B cell (primary cell): ENCODE measurements at regions not wholly inside any gene's neighbourhood (a gene's known extent, or its start where the extent isn't known, plus 50 kb on each side); places are given as distances from the start of the nearest gene placed in this dataset.

Source experiments
- ATAC-seq: fragments of 200-7000 bp; cut with Tn5 transposase; one replicate; pipeline ENCODE4 v1.10.0; 2021; ENCODE audit warnings: low read depth, mild to moderate bottlenecking, moderate number of reproducible peaks, moderate library complexity
- CTCF ChIA-PET: fragments of 350-600 bp; sonication (Branson Sonifier 250); formaldehyde crosslinking; loops from one replicate; lab custom pipeline; 2021; ENCODE audit warnings: antibody characterized with exemption, inconsistent platforms; lab: Charles Lee
- POLR2A ChIA-PET: fragments of 350-600 bp; sonication (Branson Sonifier 250); formaldehyde crosslinking; loops from one replicate; lab custom pipeline; 2021; ENCODE audit warnings: antibody characterized with exemption; lab: Charles Lee
- DNase-seq: peaks from one replicate; pipeline ENCODE4 v3.0.0; 2013
- H2AFZ ChIP-seq: 2 replicates; pipeline ENCODE4 v1.6.1; 2012; ENCODE audit warnings: mild to moderate bottlenecking, low read depth, low read length; ENCODE audit not compliant: insufficient read depth, poor library complexity, severe bottlenecking
- H3K27ac ChIP-seq, 2 donors: 1 replicate in 1 of 2; 2 replicates in 1 of 2; pipeline ENCODE4 v1.5.1; 2012 to 2013; ENCODE audit warnings: low read length in 2 of 2, mild to moderate bottlenecking in 2 of 2, moderate library complexity in 1 of 2
- H3K27me3 ChIP-seq, 4 experiments: fragments of 200-600 bp in 1 of 4; sonication (generic) in 1 of 4; replicated peaks in 1 of 4; 1 replicate in 2 of 4; 2 replicates in 2 of 4; pipeline versions ENCODE4 v1.6.1 to v1.7.0; 2013 to 2016; ENCODE audit warnings: low read length in 3 of 4, mild to moderate bottlenecking in 2 of 4, mixed read lengths in 1 of 4, moderate library complexity in 1 of 4; ENCODE audit not compliant: insufficient read depth in 4 of 4, control insufficient read depth in 3 of 4; ENCODE audit errors: control extremely low read depth in 1 of 4
- H3K36me3 ChIP-seq, 2 experiments: replicated peaks in 1 of 2; 1 replicate in 1 of 2; 2 replicates in 1 of 2; pipeline versions ENCODE4 v1.6.1 to v1.7.1; 2013; ENCODE audit warnings: low read length in 1 of 2; ENCODE audit not compliant: insufficient read depth in 2 of 2, control insufficient read depth in 1 of 2; ENCODE audit errors: control extremely low read depth in 1 of 2, extremely low read depth in 1 of 2
- H3K4me1 ChIP-seq, 2 donors: fragments of 200-600 bp in 1 of 2; sonication (generic) in 1 of 2; 1 replicate in 1 of 2; 2 replicates in 1 of 2; pipeline versions ENCODE4 v1.5.1 to v1.6.1; 2013 to 2017; ENCODE audit warnings: low read length in 2 of 2; ENCODE audit not compliant: control insufficient read depth in 2 of 2, insufficient read depth in 2 of 2
- H3K4me2 ChIP-seq: replicated peaks from 2 replicates; pipeline ENCODE3; 2012; ENCODE audit warnings: mild to moderate bottlenecking, low read depth, low read length; ENCODE audit not compliant: poor library complexity, severe bottlenecking
- H3K4me3 ChIP-seq, 5 experiments: fragments of 200-600 bp in 1 of 5; sonication (generic) in 1 of 5; 1 replicate in 3 of 5; 2 replicates in 2 of 5; pipeline versions ENCODE4 v1.5.1 to v1.7.0; 2011 to 2016; ENCODE audit warnings: low read length in 4 of 5, mild to moderate bottlenecking in 4 of 5, low read depth in 2 of 5, control low read depth in 1 of 5, moderate library complexity in 1 of 5; ENCODE audit not compliant: insufficient read depth in 1 of 5; ENCODE audit errors: control extremely low read depth in 1 of 5, extremely low read depth in 1 of 5
- H3K79me2 ChIP-seq: fragments of 200-600 bp; sonication (generic); one replicate; pipeline ENCODE4 v1.6.0; 2016; ENCODE audit warnings: low read length; ENCODE audit not compliant: control insufficient read depth, insufficient read depth
- H3K9ac ChIP-seq: fragments of 200-600 bp; sonication (generic); 2 replicates; pipeline ENCODE4 v1.6.1; 2017; ENCODE audit warnings: mild to moderate bottlenecking, low read length, moderate library complexity
- H3K9me3 ChIP-seq, 3 donors: one replicate each; pipeline versions ENCODE4 v1.6.1 to v1.7.1; 2013; ENCODE audit warnings: low read length in 2 of 3; ENCODE audit not compliant: control insufficient read depth in 2 of 3, insufficient read depth in 1 of 3; ENCODE audit errors: control extremely low read depth in 1 of 3
- H4K20me1 ChIP-seq: 2 replicates; pipeline ENCODE4 v1.6.0; 2012; ENCODE audit warnings: mild to moderate bottlenecking, low read length; ENCODE audit not compliant: insufficient read depth, control insufficient read depth, poor library complexity, severe bottlenecking
- H3K27ac Mint-ChIP-seq: one replicate; pipeline ENCODE4 v1.8.0; 2021; ENCODE audit warnings: mixed read lengths
- H3K27me3 Mint-ChIP-seq: one replicate; pipeline ENCODE4 v1.8.0; 2021; ENCODE audit warnings: mixed read lengths
- H3K4me1 Mint-ChIP-seq: one replicate; pipeline ENCODE4 v1.8.0; 2021; ENCODE audit warnings: mixed read lengths
- H3K4me3 Mint-ChIP-seq: one replicate; pipeline ENCODE4 v1.8.0; 2021; ENCODE audit warnings: mixed read lengths
- H3K9me3 Mint-ChIP-seq: one replicate; pipeline ENCODE4 v1.8.0; 2022; ENCODE audit warnings: mixed read lengths; ENCODE audit not compliant: insufficient read depth
- EZH2 ChIP-seq: IDR thresholded peaks from 2 replicates; pipeline ENCODE4 v1.6.1; 2012; ENCODE audit warnings: borderline replicate concordance, low read depth, mild to moderate bottlenecking, moderate library complexity, low read length; ENCODE audit not compliant: insufficient read depth, poor library complexity, severe bottlenecking
- WGBS: methylation state at CpG from one replicate; pipeline ENCODE4 v1.1.5; 2013; ENCODE audit warnings: missing lambda C conversion rate; ENCODE audit not compliant: insufficient coverage; 5-methylcytosine and 5-hydroxymethylcytosine counted together
- intact Hi-C: fragments of 100-400 bp; cut with micrococcal nuclease; formaldehyde crosslinking; loops from one replicate; pipeline ENCODE4 v1.10.0; 2022
- TF ChIP-seq, protein P1 (sequence below): fragments of 200-600 bp; IDR thresholded peaks from one replicate; pipeline ENCODE4 v1.8.0; 2022; ENCODE audit warnings: antibody characterized with exemption, mild to moderate bottlenecking

GRCh38 chrX:151796576-151796975, 62.0 kb downstream of the CNGA2 start:
- H3K9ac ChIP-seq, result no peak overlapping the region
- H3K27me3 ChIP-seq, result no peaks in the 10 kb centered on the region
- H3K27ac ChIP-seq, result no peak overlapping the region
- TF ChIP-seq, protein P1, sequence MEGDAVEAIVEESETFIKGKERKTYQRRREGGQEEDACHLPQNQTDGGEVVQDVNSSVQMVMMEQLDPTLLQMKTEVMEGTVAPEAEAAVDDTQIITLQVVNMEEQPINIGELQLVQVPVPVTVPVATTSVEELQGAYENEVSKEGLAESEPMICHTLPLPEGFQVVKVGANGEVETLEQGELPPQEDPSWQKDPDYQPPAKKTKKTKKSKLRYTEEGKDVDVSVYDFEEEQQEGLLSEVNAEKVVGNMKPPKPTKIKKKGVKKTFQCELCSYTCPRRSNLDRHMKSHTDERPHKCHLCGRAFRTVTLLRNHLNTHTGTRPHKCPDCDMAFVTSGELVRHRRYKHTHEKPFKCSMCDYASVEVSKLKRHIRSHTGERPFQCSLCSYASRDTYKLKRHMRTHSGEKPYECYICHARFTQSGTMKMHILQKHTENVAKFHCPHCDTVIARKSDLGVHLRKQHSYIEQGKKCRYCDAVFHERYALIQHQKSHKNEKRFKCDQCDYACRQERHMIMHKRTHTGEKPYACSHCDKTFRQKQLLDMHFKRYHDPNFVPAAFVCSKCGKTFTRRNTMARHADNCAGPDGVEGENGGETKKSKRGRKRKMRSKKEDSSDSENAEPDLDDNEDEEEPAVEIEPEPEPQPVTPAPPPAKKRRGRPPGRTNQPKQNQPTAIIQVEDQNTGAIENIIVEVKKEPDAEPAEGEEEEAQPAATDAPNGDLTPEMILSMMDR, result no peak
- TF ChIP-seq EZH2, result no peak
- no peak overlapping the region for H3K27ac Mint-ChIP-seq
- WGBS, result 93% methylated on average over 2 of the region's 3 CpGs
- no peak overlapping the region for H3K4me3 Mint-ChIP-seq
- intact Hi-C loops, result no loop called here
- H2AFZ ChIP-seq, result no peak overlapping the region
- no peaks in the 10 kb centered on the region for H3K4me1 ChIP-seq
- no peaks in the 10 kb centered on the region for H3K4me1 Mint-ChIP-seq
- H3K79me2 ChIP-seq, result no peaks in the 10 kb centered on the region
- H4K20me1 ChIP-seq, result no peaks in the 10 kb centered on the region
- no peaks in the 10 kb centered on the region for H3K9me3 Mint-ChIP-seq
- no peaks in the 10 kb centered on the region for H3K36me3 ChIP-seq
- ChIA-PET POLR2A (no interaction called here), CTCF (no interaction called here)
- no peaks in the 10 kb centered on the region for H3K27me3 Mint-ChIP-seq
- H3K4me2 ChIP-seq, result no peak overlapping the region
- no peaks in the 10 kb centered on the region for H3K9me3 ChIP-seq
- ATAC-seq (no peak), DNase-seq (no peak)
- H3K4me3 ChIP-seq, result no peak overlapping the region

DNA sequence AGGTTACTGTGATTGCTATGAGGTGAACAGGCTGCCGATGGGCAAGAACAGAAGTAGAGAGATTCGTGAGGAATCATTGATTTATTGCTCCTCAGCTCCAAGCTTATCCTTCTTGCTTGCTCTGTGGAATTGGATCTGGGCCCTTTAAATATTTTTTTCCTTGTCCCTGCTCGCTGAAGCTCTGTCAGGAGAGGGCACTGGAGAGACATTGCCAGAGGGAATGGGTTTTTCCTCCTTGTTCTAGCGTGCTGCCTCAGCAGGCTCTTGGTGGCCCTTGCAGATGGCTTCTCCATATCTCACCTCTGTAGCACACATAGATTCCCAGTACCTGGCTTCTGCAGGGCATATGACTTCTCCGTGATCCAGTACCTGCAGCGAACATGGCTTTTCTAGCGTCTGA, 67.4 kb downstream of the CNGA2 start:
- WGBS, result 100% methylated on average over 3 of the region's 7 CpGs
- ChIA-PET CTCF (no interaction called here), POLR2A (no interaction called here)

More for the DNA sequence above, 67.4 kb downstream of the CNGA2 start:
- Histone ChIP-seq H3K4me2 (no peak overlapping the region), H3K9ac (no peak overlapping the region), H3K36me3 (no peaks in the 10 kb centered on the region), H2AFZ (no peak overlapping the region), H3K79me2 (no peaks in the 10 kb centered on the region), H4K20me1 (no peaks in the 10 kb centered on the region), H3K27ac (no peak overlapping the region), H3K27me3 (no peaks in the 10 kb centered on the region), H3K4me3 (no peak overlapping the region), H3K4me1 (no peaks in the 10 kb centered on the region), H3K9me3 (no peaks in the 10 kb centered on the region)
- intact Hi-C loops, result no loop called here
- no peaks in the 10 kb centered on the region for H3K9me3 Mint-ChIP-seq
- H3K27ac Mint-ChIP-seq, result no peak overlapping the region
- no peak for ATAC-seq
- no peaks in the 10 kb centered on the region for H3K4me1 Mint-ChIP-seq
- DNase-seq, result no peak
- no peak overlapping the region for H3K4me3 Mint-ChIP-seq
- no peak for TF ChIP-seq EZH2
- TF ChIP-seq, protein P1, result no peak
- no peaks in the 10 kb centered on the region for H3K27me3 Mint-ChIP-seq
